Calu3 (cell line): ENCODE measurements at regions not wholly inside any gene's neighbourhood (a gene's known extent, or its start where the extent isn't known, plus 50 kb on each side); places are given as distances from the start of the nearest gene placed in this dataset.

ENCODE experiments used
- BruUV-seq: library from RNA; stranded (reverse); fragments of 400-500 nt; replicated peaks from 2 replicates; lab custom pipeline; 2021; lab: Mats Ljungman, UMichigan
- CTCF ChIA-PET: fragments of 300-600 bp; sonication (Branson Sonifier 250); formaldehyde crosslinking; loops from one replicate; lab custom pipeline; 2022; ENCODE audit warnings: antibody characterized with exemption; lab: Charles Lee
- DNase-seq: peaks from one replicate; pipeline ENCODE4 v3.0.0; 2022
- H3K27ac Mint-ChIP-seq: one replicate; pipeline ENCODE4 v1.8.0; 2022; ENCODE audit warnings: mixed read lengths; ENCODE audit not compliant: unreplicated experiment
- H3K27me3 Mint-ChIP-seq: one replicate; pipeline ENCODE4 v1.8.0; 2022; ENCODE audit warnings: mixed read lengths; ENCODE audit not compliant: unreplicated experiment
- H3K36me3 Mint-ChIP-seq: one replicate; pipeline ENCODE4 v1.8.0; 2022; ENCODE audit warnings: mild to moderate bottlenecking, moderate library complexity, mixed read lengths; ENCODE audit not compliant: insufficient read depth, unreplicated experiment
- H3K4me1 Mint-ChIP-seq: one replicate; pipeline ENCODE4 v1.8.0; 2022; ENCODE audit warnings: mild to moderate bottlenecking, low read depth, mixed read lengths; ENCODE audit not compliant: unreplicated experiment
- H3K4me3 Mint-ChIP-seq: one replicate; pipeline ENCODE4 v1.8.0; 2022; ENCODE audit warnings: mild to moderate bottlenecking, low read depth, moderate library complexity, mixed read lengths; ENCODE audit not compliant: unreplicated experiment
- H3K9me3 Mint-ChIP-seq: one replicate; pipeline ENCODE4 v1.8.0; 2022; ENCODE audit warnings: low read depth, mixed read lengths; ENCODE audit not compliant: unreplicated experiment
- intact Hi-C: fragments of 100-400 bp; cut with micrococcal nuclease; formaldehyde crosslinking; loops from one replicate; pipeline ENCODE4 v1.10.0; 2022; ENCODE audit not compliant: unreplicated experiment
- TF ChIP-seq, protein P1 (sequence below): fragments of 200-600 bp; IDR thresholded peaks from one replicate; pipeline ENCODE4 v1.8.0; 2022; ENCODE audit warnings: antibody characterized with exemption; ENCODE audit not compliant: unreplicated experiment

DNA sequence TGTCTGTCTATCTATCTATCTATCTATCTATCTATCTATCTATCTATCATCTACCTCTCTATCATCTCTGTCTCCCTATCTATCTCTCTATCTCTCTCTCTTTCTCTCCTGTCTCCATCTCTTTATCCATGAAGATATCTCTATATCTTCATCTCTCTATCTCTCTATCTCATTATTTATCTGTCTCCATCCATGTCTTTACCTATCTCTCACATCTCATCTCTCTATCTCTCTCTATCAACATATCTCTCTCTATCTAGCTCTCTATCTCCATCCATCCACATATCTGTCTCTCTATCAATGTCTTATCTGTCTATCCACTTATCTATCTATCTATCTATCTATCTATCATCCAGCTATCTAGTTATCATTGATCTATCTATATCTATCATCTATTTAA lies 292.1 kb upstream of the IRX2 start:
- no peaks in the 10 kb centered on the region for H3K36me3 Mint-ChIP-seq
- H3K27ac Mint-ChIP-seq: no peak overlapping the region
- H3K27me3 Mint-ChIP-seq: no peaks in the 10 kb centered on the region
- DNase-seq: no peak
- CTCF ChIA-PET: no interaction called here
- intact Hi-C loops: no loop called here
- BruUV-seq: no TSS peak
- peaks cover 20% of the 10 kb centered on the region for H3K9me3 Mint-ChIP-seq
- H3K4me1 Mint-ChIP-seq: no peaks in the 10 kb centered on the region
- TF ChIP-seq, protein P1, sequence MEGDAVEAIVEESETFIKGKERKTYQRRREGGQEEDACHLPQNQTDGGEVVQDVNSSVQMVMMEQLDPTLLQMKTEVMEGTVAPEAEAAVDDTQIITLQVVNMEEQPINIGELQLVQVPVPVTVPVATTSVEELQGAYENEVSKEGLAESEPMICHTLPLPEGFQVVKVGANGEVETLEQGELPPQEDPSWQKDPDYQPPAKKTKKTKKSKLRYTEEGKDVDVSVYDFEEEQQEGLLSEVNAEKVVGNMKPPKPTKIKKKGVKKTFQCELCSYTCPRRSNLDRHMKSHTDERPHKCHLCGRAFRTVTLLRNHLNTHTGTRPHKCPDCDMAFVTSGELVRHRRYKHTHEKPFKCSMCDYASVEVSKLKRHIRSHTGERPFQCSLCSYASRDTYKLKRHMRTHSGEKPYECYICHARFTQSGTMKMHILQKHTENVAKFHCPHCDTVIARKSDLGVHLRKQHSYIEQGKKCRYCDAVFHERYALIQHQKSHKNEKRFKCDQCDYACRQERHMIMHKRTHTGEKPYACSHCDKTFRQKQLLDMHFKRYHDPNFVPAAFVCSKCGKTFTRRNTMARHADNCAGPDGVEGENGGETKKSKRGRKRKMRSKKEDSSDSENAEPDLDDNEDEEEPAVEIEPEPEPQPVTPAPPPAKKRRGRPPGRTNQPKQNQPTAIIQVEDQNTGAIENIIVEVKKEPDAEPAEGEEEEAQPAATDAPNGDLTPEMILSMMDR: no peak
- H3K4me3 Mint-ChIP-seq: no peak overlapping the region

GRCh38 chr5:3041001-3041400 lies 289.5 kb upstream of the IRX2 start:
- intact Hi-C loops: no loop called here
- H3K27ac Mint-ChIP-seq: no peak overlapping the region
- H3K4me3 Mint-ChIP-seq: no peak overlapping the region
- peaks cover 22% of the 10 kb centered on the region for H3K9me3 Mint-ChIP-seq
- no peaks in the 10 kb centered on the region for H3K36me3 Mint-ChIP-seq
- no peaks in the 10 kb centered on the region for H3K27me3 Mint-ChIP-seq
- TF ChIP-seq, protein P1: no peak
- no TSS peak for BruUV-seq
- DNase-seq: no peak
- no peaks in the 10 kb centered on the region for H3K4me1 Mint-ChIP-seq
- CTCF ChIA-PET: no interaction called here

DNA sequence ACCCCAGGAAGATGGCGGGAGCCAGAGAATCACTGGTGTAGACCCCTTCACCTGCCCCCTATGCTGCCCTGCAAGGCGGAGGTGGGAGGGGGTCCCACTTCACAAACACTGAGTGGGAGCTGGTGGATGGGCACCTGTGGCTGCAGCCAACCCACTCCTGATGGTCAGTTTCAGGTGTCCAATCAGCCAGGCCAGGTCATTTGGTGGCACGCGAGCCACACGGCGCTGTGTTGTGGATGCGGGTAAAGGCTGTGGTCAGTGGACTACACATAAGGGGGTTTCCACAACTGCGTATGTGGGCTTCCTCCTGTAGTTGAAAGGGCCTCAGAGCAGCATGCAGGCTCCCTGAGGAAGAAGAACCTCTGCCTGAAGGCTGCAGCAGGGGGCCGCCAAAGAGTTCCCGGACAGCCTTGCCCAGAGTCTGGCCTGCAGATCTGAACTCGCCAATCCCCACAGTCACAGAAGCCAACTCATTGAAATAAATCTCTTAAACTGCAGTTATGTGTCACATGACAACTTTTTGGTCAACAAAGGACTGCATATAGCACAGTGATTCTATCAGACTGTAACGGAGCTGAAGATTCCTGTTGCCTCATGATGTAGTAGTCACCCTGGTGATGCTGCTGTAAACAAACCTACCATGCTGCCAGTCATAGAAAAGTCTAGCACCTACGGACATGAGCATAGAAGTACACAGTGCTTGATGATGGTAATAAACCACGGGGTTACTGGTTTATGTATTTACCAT lies 284.7 kb upstream of the IRX2 start:
- DNase-seq: no peak

GRCh38 chr5:3035452-3035851 lies 284.0 kb upstream of the IRX2 start:
- H3K36me3 Mint-ChIP-seq: no peaks in the 10 kb centered on the region
- CTCF ChIA-PET: no interaction called here
- BruUV-seq: no TSS peak
- no peak overlapping the region for H3K4me3 Mint-ChIP-seq
- intact Hi-C loops: no loop called here
- H3K9me3 Mint-ChIP-seq: peaks cover 18% of the 10 kb centered on the region
- no peaks in the 10 kb centered on the region for H3K4me1 Mint-ChIP-seq
- H3K27me3 Mint-ChIP-seq: no peaks in the 10 kb centered on the region
- no peak for DNase-seq
- TF ChIP-seq, protein P1: no peak
- H3K27ac Mint-ChIP-seq: no peak overlapping the region

More for the DNA sequence above, 284.7 kb upstream of the IRX2 start:
- TF ChIP-seq, protein P1: no peak
- no TSS peak for BruUV-seq
- peaks cover 12% of the 10 kb centered on the region for H3K9me3 Mint-ChIP-seq
- intact Hi-C loops: no loop called here
- no peaks in the 10 kb centered on the region for H3K36me3 Mint-ChIP-seq
- H3K27me3 Mint-ChIP-seq: no peaks in the 10 kb centered on the region
- CTCF ChIA-PET: no interaction called here
- H3K27ac Mint-ChIP-seq: no peak overlapping the region
- H3K4me1 Mint-ChIP-seq: no peaks in the 10 kb centered on the region
- H3K4me3 Mint-ChIP-seq: no peak overlapping the region
